GM13977 (cell line): ENCODE measurements at regions not wholly inside any gene's neighbourhood (a gene's known extent, or its start where the extent isn't known, plus 50 kb on each side); places are given as distances from the start of the nearest gene placed in this dataset.
"Not testable (repeated sequence)": the region's sequence is repeated elsewhere in the genome, so short reads cannot be mapped to it uniquely, and the experiment has no call there.

ENCODE experiments used
- DNase-seq: peaks from one replicate; pipeline ENCODE4 v3.0.0; 2012; ENCODE audit warnings: low spot score
- in situ Hi-C: fragments of 300-500 bp; cut with MboI; formaldehyde crosslinking; loops from one replicate; pipeline ENCODE4 v1.12.0; 2022; ENCODE audit warnings: low sequenced_read_pairs, low pct_unique_long_range_greater_than_20kb, mixed read lengths, inconsistent platforms; ENCODE audit not compliant: unreplicated experiment
- TF ChIP-seq, protein P1 (sequence below): IDR thresholded peaks from 2 replicates; pipeline ENCODE4 v1.5.1; 2012; ENCODE audit warnings: mild to moderate bottlenecking, control low read depth; ENCODE audit not compliant: insufficient read depth; ENCODE audit errors: extremely low read depth, missing control alignments

DNA sequence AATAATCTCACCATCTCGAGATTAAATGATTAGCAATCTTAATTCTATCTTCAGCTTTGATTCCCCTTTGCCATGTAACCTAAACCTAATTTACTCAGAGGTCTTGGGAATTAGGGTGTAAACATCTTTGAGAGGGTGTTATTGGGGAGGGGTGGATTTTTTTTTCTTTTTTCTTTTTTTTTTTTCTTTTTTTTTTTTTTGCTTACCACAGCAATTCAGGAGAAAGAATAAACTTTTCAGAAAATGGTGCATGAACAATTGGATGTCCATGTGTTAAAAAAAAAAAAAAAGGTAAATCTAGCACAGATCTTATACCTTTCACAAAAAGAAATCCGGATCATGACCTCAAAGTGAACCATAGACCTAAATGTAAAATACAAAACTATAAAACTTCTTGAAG is 160.8 kb upstream of the FANCL start:
- TF ChIP-seq, protein P1, sequence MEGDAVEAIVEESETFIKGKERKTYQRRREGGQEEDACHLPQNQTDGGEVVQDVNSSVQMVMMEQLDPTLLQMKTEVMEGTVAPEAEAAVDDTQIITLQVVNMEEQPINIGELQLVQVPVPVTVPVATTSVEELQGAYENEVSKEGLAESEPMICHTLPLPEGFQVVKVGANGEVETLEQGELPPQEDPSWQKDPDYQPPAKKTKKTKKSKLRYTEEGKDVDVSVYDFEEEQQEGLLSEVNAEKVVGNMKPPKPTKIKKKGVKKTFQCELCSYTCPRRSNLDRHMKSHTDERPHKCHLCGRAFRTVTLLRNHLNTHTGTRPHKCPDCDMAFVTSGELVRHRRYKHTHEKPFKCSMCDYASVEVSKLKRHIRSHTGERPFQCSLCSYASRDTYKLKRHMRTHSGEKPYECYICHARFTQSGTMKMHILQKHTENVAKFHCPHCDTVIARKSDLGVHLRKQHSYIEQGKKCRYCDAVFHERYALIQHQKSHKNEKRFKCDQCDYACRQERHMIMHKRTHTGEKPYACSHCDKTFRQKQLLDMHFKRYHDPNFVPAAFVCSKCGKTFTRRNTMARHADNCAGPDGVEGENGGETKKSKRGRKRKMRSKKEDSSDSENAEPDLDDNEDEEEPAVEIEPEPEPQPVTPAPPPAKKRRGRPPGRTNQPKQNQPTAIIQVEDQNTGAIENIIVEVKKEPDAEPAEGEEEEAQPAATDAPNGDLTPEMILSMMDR = no peak
- in situ Hi-C loops = no loop called here
- DNase-seq = no peak

DNA sequence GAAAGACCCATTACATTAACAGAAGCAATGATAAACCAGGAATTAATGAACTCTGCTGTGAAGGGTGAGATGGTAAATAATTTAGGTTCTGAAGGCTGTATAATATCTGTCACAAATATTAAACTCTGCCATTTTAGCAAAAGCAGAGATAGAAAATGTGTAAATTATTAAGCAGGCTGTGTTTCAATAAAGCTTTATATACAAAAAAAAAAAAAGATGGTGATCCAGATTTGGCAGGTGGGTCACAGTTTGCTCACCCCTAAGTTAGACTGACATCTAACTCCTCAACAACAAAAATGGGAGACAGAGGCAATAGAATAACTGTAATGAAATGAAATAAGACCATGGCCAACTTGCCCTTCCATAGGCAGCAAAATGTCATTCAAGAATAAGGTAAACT is 157.3 kb upstream of the FANCL start:
- in situ Hi-C loops = no loop called here
- DNase-seq = no peak
- TF ChIP-seq, protein P1 = no peak

DNA sequence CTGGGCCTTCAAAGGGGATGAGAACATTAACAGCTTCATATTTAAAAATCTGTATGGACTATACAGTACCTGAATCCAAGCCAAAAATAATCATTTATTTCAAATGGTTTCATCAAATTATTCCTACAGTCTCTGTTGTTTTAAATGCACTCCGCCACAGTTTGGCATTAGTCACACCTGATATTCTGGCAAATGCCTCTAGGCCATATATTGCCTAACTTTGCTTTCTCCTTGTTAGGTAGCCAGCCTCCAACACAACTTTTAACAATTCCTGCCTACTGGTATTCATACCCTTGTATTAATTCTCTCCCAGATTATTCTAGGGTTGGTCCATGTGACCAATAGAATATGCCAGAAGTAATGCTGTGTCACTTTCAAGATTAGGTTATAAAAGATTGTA is 146.6 kb upstream of the FANCL start:
- TF ChIP-seq, protein P1 = no peak
- DNase-seq = no peak
- in situ Hi-C loops = no loop called here

DNA sequence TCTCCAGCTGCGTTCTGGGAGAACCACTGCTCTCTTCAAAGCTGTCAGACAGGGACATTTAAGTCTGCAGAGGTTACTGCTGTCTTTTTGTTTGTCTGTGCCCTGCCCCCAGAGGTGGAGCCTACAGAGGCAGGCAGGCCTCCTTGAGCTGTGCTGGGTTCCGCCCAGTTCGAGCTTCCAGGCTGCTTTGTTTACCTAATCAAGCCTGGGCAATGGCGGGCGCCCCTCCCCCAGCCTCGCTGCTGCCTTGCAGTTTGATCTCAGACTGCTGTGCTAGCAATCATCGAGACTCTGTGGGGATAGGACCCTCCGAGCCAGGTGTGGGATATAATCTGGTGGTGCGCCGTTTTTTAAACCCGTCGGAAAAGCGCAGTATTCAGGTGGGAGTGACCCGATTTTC is 145.8 kb upstream of the FANCL start:
- in situ Hi-C loops, DNase-seq: not testable (repeated sequence)

DNA sequence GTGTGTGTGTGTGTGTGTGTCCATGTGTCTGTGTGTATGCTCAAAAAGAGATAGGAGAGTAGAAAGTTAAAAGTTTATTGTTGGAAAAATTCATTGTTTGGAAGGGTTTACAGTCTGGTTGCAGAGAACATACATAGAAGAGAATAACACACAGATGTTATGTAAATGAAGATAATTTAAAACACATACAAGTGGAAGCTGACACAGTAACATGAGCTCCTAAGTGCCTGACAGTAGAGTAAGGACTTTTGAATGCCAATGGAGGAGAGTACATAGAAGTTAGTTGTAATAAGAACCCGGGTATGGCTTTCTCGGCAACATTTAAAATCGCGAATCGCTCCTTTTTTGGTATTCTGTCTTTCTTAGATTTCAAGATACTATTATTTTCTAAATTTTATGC is 137.0 kb upstream of the FANCL start:
- in situ Hi-C loops = no loop called here
- DNase-seq = no peak
- TF ChIP-seq, protein P1 = no peak

DNA sequence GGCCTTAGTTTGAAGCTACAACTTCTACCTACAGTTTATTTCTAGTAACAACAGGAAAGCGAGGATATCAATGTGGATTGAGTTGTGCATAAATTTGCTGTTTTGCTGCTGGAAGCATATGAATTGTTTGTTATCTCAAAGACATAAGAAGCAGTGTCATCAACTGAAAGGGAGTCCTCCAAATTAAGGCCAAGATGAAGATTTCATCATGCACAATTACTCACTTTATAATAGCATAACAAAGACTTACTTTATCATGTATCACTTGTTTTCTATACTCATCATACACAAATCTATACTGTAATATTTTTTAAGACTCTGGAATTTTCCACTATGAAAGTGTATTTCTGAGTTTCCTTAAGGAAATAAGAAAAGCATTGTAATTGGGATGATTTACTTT is 136.1 kb upstream of the FANCL start:
- in situ Hi-C loops = no loop called here
- no peak for DNase-seq
- TF ChIP-seq, protein P1 = no peak

DNA sequence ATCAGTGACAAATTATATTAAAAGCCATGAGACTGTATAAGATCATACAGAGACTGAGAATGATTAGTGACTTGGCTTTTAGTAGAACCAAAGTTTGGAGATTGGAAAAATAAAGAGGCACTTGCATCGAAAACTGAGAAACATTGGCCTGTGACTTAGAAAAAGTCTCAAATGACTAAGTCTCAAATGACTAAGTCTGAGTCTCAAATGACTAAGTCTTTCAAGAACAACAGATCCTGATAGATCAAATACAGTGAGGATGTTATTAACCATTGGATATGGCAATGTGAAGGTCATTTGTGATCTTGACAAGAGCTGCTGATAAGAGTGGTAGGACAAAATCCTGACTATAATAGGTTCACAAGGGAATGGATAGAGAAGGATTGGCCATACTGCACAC is 135.5 kb upstream of the FANCL start:
- no peak for DNase-seq
- in situ Hi-C loops = no loop called here
- TF ChIP-seq, protein P1 = no peak
